NCI-H2196 (cell line): ENCODE measurements at regions not wholly inside any gene's neighbourhood (a gene's known extent, or its start where the extent isn't known, plus 50 kb on each side); places are given as distances from the start of the nearest gene placed in this dataset.
"Not testable (repeated sequence)": the region's sequence is repeated elsewhere in the genome, so short reads cannot be mapped to it uniquely, and the experiment has no call there.

Experiments
- DNase-seq: peaks from one replicate; lab custom pipeline; 2025; ENCODE audit not compliant: unreplicated experiment; lab: John Stamatoyannopoulos, UW

- DNase-seq, result no peak
Measured at GRCh38 chr5:179411161-179411841, 66.0 kb upstream of the ADAMTS2 start.

- no peak for DNase-seq
Measured at GRCh38 chr5:179410291-179411160, 65.3 kb upstream of the ADAMTS2 start.

GRCh38 chr5:179409806-179410205, 64.5 kb upstream of the ADAMTS2 start:
- DNase-seq, result no peak

GRCh38 chr5:179408611-179409010, 63.4 kb upstream of the ADAMTS2 start:
- no peak for DNase-seq

- no peak for DNase-seq
Measured at GRCh38 chr5:179407191-179408175, 62.2 kb upstream of the ADAMTS2 start.

GRCh38 chr5:179406031-179406961, 61.0 kb upstream of the ADAMTS2 start:
- DNase-seq, result no peak

GRCh38 chr5:179405426-179406030, 60.3 kb upstream of the ADAMTS2 start:
- DNase-seq, result no peak

- no peak for DNase-seq
Measured at GRCh38 chr5:179405054-179405416, 59.8 kb upstream of the ADAMTS2 start.

GRCh38 chr5:179404321-179405053, 59.2 kb upstream of the ADAMTS2 start:
- no peak for DNase-seq

GRCh38 chr5:179403426-179404147, 58.3 kb upstream of the ADAMTS2 start:
- no peak for DNase-seq

GRCh38 chr5:179400435-179400834, 55.2 kb upstream of the ADAMTS2 start:
- not testable (repeated sequence) for DNase-seq

GRCh38 chr5:179400020-179400419, 54.8 kb upstream of the ADAMTS2 start:
- DNase-seq, result no peak

GRCh38 chr5:179399327-179399726, 54.1 kb upstream of the ADAMTS2 start:
- not testable (repeated sequence) for DNase-seq

GRCh38 chr5:179397516-179397915, 52.3 kb upstream of the ADAMTS2 start:
- DNase-seq, result no peak
